ENCODE measurements at regions not wholly inside any gene's neighbourhood (a gene's known extent, or its start where the extent isn't known, plus 50 kb on each side); places are given as distances from the start of the nearest gene placed in this dataset.

DNA sequence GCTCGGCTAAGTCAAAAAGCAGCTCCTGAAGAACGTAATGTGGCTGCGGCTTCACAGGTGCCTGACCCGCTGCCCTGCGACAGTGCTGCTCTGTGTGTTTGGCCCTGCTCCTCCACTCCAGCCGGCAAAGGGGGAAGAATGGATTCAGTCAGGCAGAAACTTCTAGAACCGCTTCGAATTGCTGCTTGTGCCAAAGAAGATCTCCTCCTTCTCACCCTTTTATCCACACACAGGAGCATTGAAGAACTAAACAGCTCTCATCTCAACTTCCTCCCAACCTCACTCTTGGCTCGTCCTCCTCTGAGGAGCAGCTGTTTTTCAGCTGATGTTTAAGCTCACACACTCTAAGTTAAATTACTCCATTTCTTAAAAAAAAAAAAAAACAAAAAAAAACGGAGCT, 651.4 kb downstream of the INHBA start:
- DNase-seq (ENCODE audit: extremely low spot score), result no peak
- ChIA-PET CTCF (no interaction called here), POLR2A (no interaction called here)
- TF ChIP-seq, protein P1, sequence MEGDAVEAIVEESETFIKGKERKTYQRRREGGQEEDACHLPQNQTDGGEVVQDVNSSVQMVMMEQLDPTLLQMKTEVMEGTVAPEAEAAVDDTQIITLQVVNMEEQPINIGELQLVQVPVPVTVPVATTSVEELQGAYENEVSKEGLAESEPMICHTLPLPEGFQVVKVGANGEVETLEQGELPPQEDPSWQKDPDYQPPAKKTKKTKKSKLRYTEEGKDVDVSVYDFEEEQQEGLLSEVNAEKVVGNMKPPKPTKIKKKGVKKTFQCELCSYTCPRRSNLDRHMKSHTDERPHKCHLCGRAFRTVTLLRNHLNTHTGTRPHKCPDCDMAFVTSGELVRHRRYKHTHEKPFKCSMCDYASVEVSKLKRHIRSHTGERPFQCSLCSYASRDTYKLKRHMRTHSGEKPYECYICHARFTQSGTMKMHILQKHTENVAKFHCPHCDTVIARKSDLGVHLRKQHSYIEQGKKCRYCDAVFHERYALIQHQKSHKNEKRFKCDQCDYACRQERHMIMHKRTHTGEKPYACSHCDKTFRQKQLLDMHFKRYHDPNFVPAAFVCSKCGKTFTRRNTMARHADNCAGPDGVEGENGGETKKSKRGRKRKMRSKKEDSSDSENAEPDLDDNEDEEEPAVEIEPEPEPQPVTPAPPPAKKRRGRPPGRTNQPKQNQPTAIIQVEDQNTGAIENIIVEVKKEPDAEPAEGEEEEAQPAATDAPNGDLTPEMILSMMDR (IDR thresholded peaks at IDR 0.05; ENCODE audit: control extremely low read depth, extremely low read depth, low read depth, missing control alignments), result no peak

DNA sequence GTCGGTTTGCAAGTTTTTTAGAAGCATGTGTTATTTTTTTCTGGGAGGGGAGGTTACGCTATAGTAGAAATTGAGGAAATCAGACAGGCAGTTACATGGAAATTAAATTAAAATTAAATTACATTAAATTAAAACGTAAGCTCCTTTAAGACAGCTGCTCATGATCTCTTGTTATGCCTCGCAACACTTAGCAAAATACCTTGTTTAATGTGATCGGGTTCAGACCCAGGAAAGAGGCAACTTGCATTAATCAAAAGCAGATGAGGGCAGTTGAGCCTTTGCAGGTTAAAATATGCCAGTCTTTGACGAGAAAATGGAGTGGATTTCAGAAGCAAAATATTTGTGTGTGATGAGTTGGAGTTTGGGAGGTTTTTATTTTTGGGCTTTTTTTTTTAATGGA, 651.8 kb downstream of the INHBA start:
- CTCF ChIA-PET, result no interaction called here
- POLR2A ChIA-PET, result no interaction called here

DNA sequence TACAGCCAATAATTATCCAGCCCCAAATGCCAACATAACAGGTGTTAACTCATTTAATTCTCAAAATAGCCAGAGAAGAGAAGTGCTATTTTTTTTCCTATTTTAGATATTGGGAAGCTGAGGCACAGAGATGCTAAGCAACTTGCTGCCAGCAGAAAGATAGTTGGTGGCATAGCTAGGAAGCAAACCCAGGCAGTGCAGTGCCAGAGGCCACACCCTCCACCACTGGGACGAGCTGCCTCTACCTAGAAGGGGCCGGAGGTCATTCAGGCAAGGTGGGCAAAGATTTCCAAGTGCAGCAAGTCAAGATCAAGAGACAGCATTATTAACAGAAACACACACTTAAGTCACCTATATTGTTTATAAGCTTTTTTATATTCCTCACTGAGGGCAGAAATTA, 654.1 kb downstream of the INHBA start:
- DNase-seq (ENCODE audit: extremely low spot score), result no peak
- ChIA-PET CTCF (interaction anchor here (0.6 to 3.0 kb wide), 5 partner anchors 11 to 46 kb away, joined by 3 to 19 read pairs (median 3); no protein-coding TSS in a partner anchor), POLR2A (no interaction called here)
- TF ChIP-seq, protein P1 (IDR thresholded peaks at IDR 0.05; ENCODE audit: control extremely low read depth, extremely low read depth, low read depth, missing control alignments), result no peak

More for the DNA sequence above, 651.8 kb downstream of the INHBA start:
- DNase-seq (ENCODE audit: extremely low spot score), result no peak
- TF ChIP-seq, protein P1 (IDR thresholded peaks at IDR 0.05; ENCODE audit: control extremely low read depth, extremely low read depth, low read depth, missing control alignments), result no peak

DNA sequence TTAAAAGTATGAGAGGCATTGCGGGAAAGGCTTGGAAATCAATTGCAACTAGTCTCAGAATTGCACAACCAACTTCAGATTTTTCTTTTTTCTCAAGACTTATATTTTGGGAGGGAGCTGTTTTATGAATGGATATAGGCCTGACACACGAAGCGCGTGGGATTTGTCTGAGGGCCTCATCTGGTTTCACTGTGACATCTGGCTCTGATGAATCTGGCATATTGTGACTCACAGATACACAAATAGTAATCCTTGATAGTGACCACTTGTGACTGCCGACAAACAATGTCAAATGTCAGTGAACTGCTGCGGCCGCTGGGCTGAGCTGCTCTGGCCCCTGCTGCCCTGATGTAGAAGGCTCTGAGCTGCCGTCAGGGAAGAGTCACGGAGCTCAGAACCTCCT, 655.1 kb downstream of the INHBA start:
- TF ChIP-seq, protein P1 (IDR thresholded peaks at IDR 0.05; ENCODE audit: control extremely low read depth, extremely low read depth, low read depth, missing control alignments), result no peak
- ChIA-PET CTCF (interaction anchor here (0.9 to 3.0 kb wide), 5 partner anchors 10 to 649 kb away, joined by 3 to 19 read pairs (median 3); no protein-coding TSS in a partner anchor), POLR2A (no interaction called here)
- no peak for DNase-seq (ENCODE audit: extremely low spot score)

DNA sequence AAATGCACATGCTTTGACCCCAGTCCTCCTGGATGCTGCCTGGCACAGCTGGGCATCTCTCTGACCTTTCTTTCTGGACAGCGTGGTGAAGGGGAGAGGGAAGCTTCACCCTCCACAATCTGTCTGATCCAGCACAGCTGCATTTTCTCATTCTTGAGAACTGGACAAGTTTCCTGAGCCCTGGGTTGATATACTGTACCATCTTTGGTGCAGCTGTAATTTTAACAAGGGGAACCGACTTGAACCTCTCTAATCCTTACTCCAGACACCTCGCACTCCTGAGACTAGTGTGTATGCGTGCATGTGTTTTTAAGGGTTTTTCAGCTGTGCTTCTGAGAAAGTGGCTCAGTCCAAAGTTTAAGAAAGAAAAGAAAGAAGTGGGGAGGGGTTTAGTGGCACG, 655.7 kb downstream of the INHBA start:
- TF ChIP-seq, protein P1 (IDR thresholded peaks at IDR 0.05; ENCODE audit: control extremely low read depth, extremely low read depth, low read depth, missing control alignments), result no peak

DNA sequence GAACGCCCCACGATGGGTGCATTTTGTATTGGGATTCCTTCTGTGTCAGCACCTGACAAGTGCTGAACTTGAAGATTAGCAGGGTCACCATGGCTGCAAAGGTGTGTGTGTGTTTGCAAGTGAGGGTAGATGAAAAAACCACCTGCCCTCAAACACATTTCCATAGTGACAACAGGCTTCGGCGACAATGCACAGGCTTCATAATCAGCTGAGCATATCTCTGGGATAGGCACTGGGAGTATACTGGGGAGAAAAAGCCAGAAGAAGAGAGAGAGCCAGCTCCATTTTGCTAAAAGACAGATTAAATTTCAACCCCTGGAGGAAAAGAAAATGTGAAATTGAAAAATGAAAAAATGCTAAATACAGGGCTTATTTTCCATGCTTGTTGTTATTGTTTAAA, 656.1 kb downstream of the INHBA start:
- POLR2A ChIA-PET, result no interaction called here
- CTCF ChIA-PET, result interaction anchor here (1.2 to 3.0 kb wide), 6 partner anchors 12 to 659 kb away, joined by 3 to 19 read pairs (median 5); no protein-coding TSS in a partner anchor
- TF ChIP-seq, protein P1 (IDR thresholded peaks at IDR 0.05; ENCODE audit: control extremely low read depth, extremely low read depth, low read depth, missing control alignments), result no peak
- no peak for DNase-seq (ENCODE audit: extremely low spot score)

More for the DNA sequence above, 655.7 kb downstream of the INHBA start:
- ChIA-PET CTCF (interaction anchor here (0.9 to 3.0 kb wide), 6 partner anchors 9 to 659 kb away, joined by 3 to 19 read pairs (median 4); no protein-coding TSS in a partner anchor), POLR2A (no interaction called here)
- DNase-seq (ENCODE audit: extremely low spot score), result no peak

All from GM10248 (cell line).